CD14-positive monocyte (primary cell): ENCODE measurements at regions not wholly inside any gene's neighbourhood (a gene's known extent, or its start where the extent isn't known, plus 50 kb on each side); places are given as distances from the start of the nearest gene placed in this dataset.
"Not testable (repeated sequence)": the region's sequence is repeated elsewhere in the genome, so short reads cannot be mapped to it uniquely, and the experiment has no call there.

Source experiments
- DNase-seq, 3 donors: peaks; one replicate each; pipeline ENCODE4 v3.0.0-alpha.2; 2011 to 2022
- H2AFZ ChIP-seq: 2 replicates; pipeline ENCODE4 v1.6.0; 2012; ENCODE audit warnings: mild to moderate bottlenecking, low read depth, low read length, inconsistent platforms; ENCODE audit not compliant: insufficient read depth, poor library complexity, severe bottlenecking
- H3K27ac ChIP-seq, 2 donors: 1 replicate in 1 of 2; 2 replicates in 1 of 2; pipeline ENCODE4 v1.5.1; 2012 to 2013; ENCODE audit warnings: low read length in 2 of 2, control low read depth in 1 of 2, inconsistent platforms in 1 of 2, low read depth in 1 of 2, mild to moderate bottlenecking in 1 of 2
- H3K27me3 ChIP-seq, 2 donors: one replicate each; pipeline versions ENCODE4 v1.6.0 to v1.6.1; 2011 to 2013; ENCODE audit warnings: low read length in 2 of 2; ENCODE audit not compliant: control insufficient read depth in 2 of 2, insufficient read depth in 2 of 2
- H3K36me3 ChIP-seq, 2 donors: replicated peaks in 1 of 2; 1 replicate in 1 of 2; 2 replicates in 1 of 2; pipeline versions ENCODE4 v1.5.1 to v1.6.1; 2012 to 2013; ENCODE audit warnings: low read length in 2 of 2, control low read depth in 1 of 2, inconsistent platforms in 1 of 2, mild to moderate bottlenecking in 1 of 2; ENCODE audit not compliant: insufficient read depth in 2 of 2, control insufficient read depth in 1 of 2
- H3K4me1 ChIP-seq, 2 donors: 1 replicate in 1 of 2; 2 replicates in 1 of 2; pipeline versions ENCODE4 v1.5.1 to v1.6.1; 2012 to 2013; ENCODE audit warnings: low read length in 2 of 2, control low read depth in 1 of 2, inconsistent platforms in 1 of 2, mild to moderate bottlenecking in 1 of 2, moderate library complexity in 1 of 2; ENCODE audit not compliant: insufficient read depth in 2 of 2, control insufficient read depth in 1 of 2
- H3K4me2 ChIP-seq: replicated peaks from 2 replicates; pipeline ENCODE3; 2012; ENCODE audit warnings: low read length, moderate library complexity, mild to moderate bottlenecking; ENCODE audit not compliant: poor library complexity, severe bottlenecking; ENCODE audit errors: extremely low read depth
- H3K4me3 ChIP-seq, 3 experiments: fragments of 200-600 bp in 1 of 3; sonication (generic) in 1 of 3; replicated peaks in 1 of 3; 1 replicate in 2 of 3; 2 replicates in 1 of 3; pipeline ENCODE4 v1.5.1; 2011 to 2013; ENCODE audit warnings: low read length in 3 of 3, mild to moderate bottlenecking in 3 of 3, control low read depth in 2 of 3, low read depth in 2 of 3, inconsistent platforms in 1 of 3, moderate library complexity in 1 of 3
- H3K79me2 ChIP-seq: 2 replicates; pipeline ENCODE4 v1.6.0; 2012; ENCODE audit warnings: mild to moderate bottlenecking, control low read depth, inconsistent platforms, low read length, moderate library complexity; ENCODE audit not compliant: insufficient read depth
- H3K9ac ChIP-seq: 2 replicates; pipeline ENCODE4 v1.6.0; 2017; ENCODE audit warnings: low read length, mild to moderate bottlenecking; ENCODE audit not compliant: insufficient read depth, poor library complexity, severe bottlenecking
- H3K9me3 ChIP-seq, 2 donors: replicated peaks in 1 of 2; 1 replicate in 1 of 2; 2 replicates in 1 of 2; pipeline versions ENCODE4 v1.5.1 to v1.6.1; 2012 to 2013; ENCODE audit warnings: low read length in 2 of 2, control low read depth in 1 of 2; ENCODE audit not compliant: control insufficient read depth in 1 of 2, insufficient read depth in 1 of 2
- H4K20me1 ChIP-seq: 2 replicates; pipeline ENCODE4 v1.6.0; 2012; ENCODE audit warnings: mild to moderate bottlenecking, low read length, control low read depth, moderate library complexity; ENCODE audit not compliant: insufficient read depth
- H3K27ac Mint-ChIP-seq, 7 donors: one replicate each; pipeline ENCODE4 v1.8.0; 2020; ENCODE audit warnings: mild to moderate bottlenecking in 7 of 7, mixed read lengths in 7 of 7, moderate library complexity in 6 of 7, inconsistent platforms in 2 of 7
- H3K27me3 Mint-ChIP-seq, 3 donors: one replicate each; pipeline ENCODE4 v1.8.0; 2021 to 2022; ENCODE audit warnings: low read depth in 3 of 3, mild to moderate bottlenecking in 3 of 3, mixed read lengths in 3 of 3, moderate library complexity in 3 of 3, inconsistent platforms in 1 of 3
- H3K36me3 Mint-ChIP-seq, 2 donors: one replicate each; pipeline ENCODE4 v1.8.0; 2020; ENCODE audit warnings: mixed read lengths in 2 of 2, inconsistent platforms in 1 of 2, mild to moderate bottlenecking in 1 of 2
- H3K4me1 Mint-ChIP-seq: one replicate; pipeline ENCODE4 v1.8.0; 2020; ENCODE audit warnings: mild to moderate bottlenecking, mixed read lengths
- H3K4me3 Mint-ChIP-seq, 2 donors: one replicate each; pipeline ENCODE4 v1.8.0; 2020; ENCODE audit warnings: mild to moderate bottlenecking in 2 of 2, mixed read lengths in 2 of 2, moderate library complexity in 1 of 2
- H3K9me3 Mint-ChIP-seq, 7 donors: one replicate each; pipeline ENCODE4 v1.8.0; 2020 to 2022; ENCODE audit warnings: mixed read lengths in 7 of 7, mild to moderate bottlenecking in 6 of 7, moderate library complexity in 6 of 7, inconsistent platforms in 2 of 7
- CTCF ChIP-seq: fragments of 200-600 bp; IDR thresholded peaks from one replicate; pipeline ENCODE4 v1.8.0; 2022; ENCODE audit warnings: antibody characterized with exemption, mild to moderate bottlenecking
- WGBS: methylation state at CpG from one replicate; pipeline ENCODE4 v1.1.5; 2013; ENCODE audit warnings: missing lambda C conversion rate; ENCODE audit not compliant: insufficient coverage; 5-methylcytosine and 5-hydroxymethylcytosine counted together
- intact Hi-C, 2 donors: fragments of 100-400 bp; cut with micrococcal nuclease; formaldehyde crosslinking; loops; one replicate each; pipeline versions ENCODE4 v1.15.0 to v1.15.1; 2023

DNA sequence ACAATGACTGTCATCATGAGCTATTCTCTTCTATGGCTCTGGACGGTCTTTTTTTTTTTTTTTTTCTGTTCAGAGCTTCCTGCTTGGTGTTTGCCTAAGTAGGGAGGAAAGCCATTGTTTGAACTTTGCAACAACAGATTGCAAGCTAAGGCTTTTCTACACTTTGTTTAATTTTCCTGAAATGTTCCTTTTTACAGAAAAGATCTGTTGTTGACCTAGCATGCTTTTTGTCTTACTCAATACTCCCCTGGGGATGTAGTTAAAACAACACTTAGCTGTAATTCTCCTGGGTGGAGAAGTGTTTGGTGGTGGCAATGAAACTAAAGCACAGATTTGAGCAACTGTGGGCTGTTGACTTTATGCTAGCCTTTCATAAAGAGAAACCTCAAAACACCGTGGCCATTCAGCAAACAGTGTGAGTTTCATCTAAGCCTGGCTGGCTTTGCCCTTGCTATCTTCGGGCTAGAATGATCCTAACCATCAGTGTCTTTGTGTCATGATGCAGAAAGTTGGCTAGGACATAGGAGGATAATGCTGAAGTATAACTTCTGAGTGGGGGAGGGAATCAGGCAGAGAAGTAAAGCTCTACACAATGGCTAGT lies 110.5 kb downstream of the ANXA3 start:
- Mint-ChIP-seq H3K4me3 (peak overlapping the region; percentile 49 to 69), H3K9me3 (peaks cover 0 to 3% (median 0%) of the 10 kb centered on the region in 7 donors), H3K36me3 (peaks cover 3 to 5% of the 10 kb centered on the region in 2 donors), H3K27me3 (no peaks in the 10 kb centered on the region), H3K4me1 (peaks cover 84% of the 10 kb centered on the region), H3K27ac (peak overlapping the region; percentile 86 to 95 (median 91))
- intact Hi-C loops, result no loop called here
- no peaks in the 10 kb centered on the region for H3K27me3 ChIP-seq
- H3K4me1 ChIP-seq, result peaks cover 82 to 92% of the 10 kb centered on the region in 2 donors
- no peaks in the 10 kb centered on the region for H3K36me3 ChIP-seq
- H3K79me2 ChIP-seq, result no peaks in the 10 kb centered on the region
- no peaks in the 10 kb centered on the region for H3K9me3 ChIP-seq
- 86% methylated on average over 1 of the region's 3 CpGs for WGBS
- peak overlapping the region; percentile 12 for H3K9ac ChIP-seq
- H2AFZ ChIP-seq, result peak overlapping the region; percentile 51
- peak overlapping the region; percentile 15 to 62 (median 53) for H3K4me3 ChIP-seq
- TF ChIP-seq CTCF, result no peak
- H3K4me2 ChIP-seq, result peak overlapping the region; percentile 58
- peak; percentile 19 to 65 (median 21) for DNase-seq
- peak overlapping the region; percentile 48 to 81 for H3K27ac ChIP-seq
- H4K20me1 ChIP-seq, result no peaks in the 10 kb centered on the region

- H3K4me3 Mint-ChIP-seq, result peak overlapping the region in 1 of 2 donors; percentile 23
- intact Hi-C loops, result no loop called here
- peak overlapping the region in 2 of 3 experiments; percentile 53 to 62 for H3K4me3 ChIP-seq
Observed at GRCh38 chr4:78662658-78663057, 111.1 kb downstream of the ANXA3 start.

GRCh38 chr4:78664296-78664695 lies 111.9 kb upstream of the BMP2K start:
- H3K27me3 ChIP-seq, H3K9me3 ChIP-seq, H3K36me3 ChIP-seq, H3K9ac ChIP-seq, H2AFZ ChIP-seq, intact Hi-C loops, H3K27me3 Mint-ChIP-seq, H3K4me3 Mint-ChIP-seq, DNase-seq, H3K4me3 ChIP-seq, H4K20me1 ChIP-seq, H3K9me3 Mint-ChIP-seq, H3K4me2 ChIP-seq, H3K36me3 Mint-ChIP-seq, H3K27ac ChIP-seq, H3K79me2 ChIP-seq: not testable (repeated sequence)
- H3K4me1 Mint-ChIP-seq, result peaks cover 82% of the 10 kb centered on the region
- WGBS, result 96% methylated on average over 5 of the region's 5 CpGs
- peaks cover 81 to 92% of the 10 kb centered on the region in 2 donors for H3K4me1 ChIP-seq
- H3K27ac Mint-ChIP-seq, result peak overlapping the region in 1 of 7 donors; percentile 27

More at GRCh38 chr4:78662658-78663057, 111.1 kb downstream of the ANXA3 start:
- H2AFZ ChIP-seq, result no peak overlapping the region
- H4K20me1 ChIP-seq, result no peaks in the 10 kb centered on the region
- Mint-ChIP-seq H3K27ac (peak overlapping the region; percentile 43 to 95 (median 88)), H3K36me3 (peaks cover 3 to 5% of the 10 kb centered on the region in 2 donors), H3K9me3 (peaks cover 0 to 3% (median 0%) of the 10 kb centered on the region in 7 donors), H3K4me1 (peaks cover 83% of the 10 kb centered on the region), H3K27me3 (no peaks in the 10 kb centered on the region)
- no peaks in the 10 kb centered on the region for H3K79me2 ChIP-seq
- peak overlapping the region in 1 of 2 donors; percentile 81 for H3K27ac ChIP-seq
- H3K4me1 ChIP-seq, result peaks cover 81 to 92% of the 10 kb centered on the region in 2 donors
- H3K9ac ChIP-seq, result no peak overlapping the region
- TF ChIP-seq CTCF, result no peak
- H3K4me2 ChIP-seq, result peak overlapping the region; percentile 58
- no peak for DNase-seq
- no peaks in the 10 kb centered on the region for H3K36me3 ChIP-seq
- no CpG with 5 or more reads among the region's 1 CpG for WGBS
- H3K9me3 ChIP-seq, result no peaks in the 10 kb centered on the region
- no peaks in the 10 kb centered on the region for H3K27me3 ChIP-seq
